Psoas muscle (tissue), 7 donors: ENCODE measurements at regions not wholly inside any gene's neighbourhood (a gene's known extent, or its start where the extent isn't known, plus 50 kb on each side); places are given as distances from the start of the nearest gene placed in this dataset.
"Not testable (repeated sequence)": the region's sequence is repeated elsewhere in the genome, so short reads cannot be mapped to it uniquely, and the experiment has no call there.

Experiments used
- ATAC-seq, 4 donors: fragments of 200-7000 bp; cut with Tn5 transposase; one replicate each; pipeline ENCODE4 v1.9.1; 2020; ENCODE audit warnings: moderate library complexity in 3 of 4, mild to moderate bottlenecking in 2 of 4
- DNase-seq, 2 donors: peaks; one replicate each; pipeline ENCODE4 v3.0.0-alpha.2; 2020
- H3K27ac ChIP-seq: fragments of 200-600 bp; one replicate; pipeline ENCODE4 v1.8.0; 2022
- H3K27me3 ChIP-seq, 3 donors: fragments of 200-600 bp in 1 of 3; one replicate each; pipeline versions ENCODE4 v1.6.1 to v1.8.0; 2013 to 2022; ENCODE audit warnings: low read length in 2 of 3, mild to moderate bottlenecking in 2 of 3, moderate library complexity in 1 of 3; ENCODE audit not compliant: insufficient read depth in 3 of 3
- H3K36me3 ChIP-seq, 2 donors: fragments of 200-600 bp in 1 of 2; one replicate each; pipeline versions ENCODE4 v1.6.1 to v1.8.0; 2013 to 2022; ENCODE audit warnings: low read depth in 1 of 2, mild to moderate bottlenecking in 1 of 2, moderate library complexity in 1 of 2; ENCODE audit not compliant: insufficient read depth in 1 of 2
- H3K4me1 ChIP-seq: fragments of 200-600 bp; one replicate; pipeline ENCODE4 v1.8.0; 2022
- H3K4me3 ChIP-seq: fragments of 200-600 bp; one replicate; pipeline ENCODE4 v1.8.0; 2022; ENCODE audit warnings: mild to moderate bottlenecking
- H3K9me3 ChIP-seq: fragments of 200-600 bp; one replicate; pipeline ENCODE4 v1.8.0; 2022
- CTCF ChIP-seq: fragments of 200-600 bp; IDR thresholded peaks from one replicate; pipeline ENCODE4 v1.8.0; 2022; ENCODE audit warnings: antibody characterized with exemption
- WGBS, 3 donors: extraction: QIAGEN DNeasy Blood & Tissue Kit; methylation state at CpG; one replicate each; pipeline versions ENCODE4 v1.1.6 to v1.1.7; 2013; 5-methylcytosine and 5-hydroxymethylcytosine counted together
- intact Hi-C, 2 donors: fragments of 100-400 bp; cut with DNase I; formaldehyde crosslinking; loops; one replicate each; pipeline versions ENCODE4 v1.11.0 to v1.14.2; 2022
- donor health status: healthy with polysubstance abuse.
- donor health status: DM: no; HTN: no; CAD: no; lungs with moderate emphysema.
- donor health status: Bipolar disorder and iron deficiency.
- donor health status: healthy.
- donor health status: DM: yes; HTN: yes; CAD: no.
- donor health status: DM: no; HTN: no; CAD: no.
- donor health status: DM: yes; HTN: yes; CAD: no.

- 90 to 95% (median 92%) methylated on average over 2 of the region's 2 CpGs for WGBS, 3 donors
- Histone ChIP-seq H3K27ac (no peak overlapping the region), H3K4me3 (no peak overlapping the region), H3K4me1 (no peaks in the 10 kb centered on the region), H3K36me3 (no peaks in the 10 kb centered on the region), H3K27me3 (no peaks in the 10 kb centered on the region), H3K9me3 (no peaks in the 10 kb centered on the region)
- ATAC-seq: no peak
- DNase-seq: no peak
- intact Hi-C loops: no loop called here
- no peak for TF ChIP-seq CTCF
These were observed 122.5 kb downstream of the TBX19 start for GRCh38 chr1:168403140-168403539.

- 72 to 75% (median 75%) methylated on average over 3 of the region's 3 CpGs for WGBS, 3 donors
- H3K27ac ChIP-seq, DNase-seq, H3K27me3 ChIP-seq, ATAC-seq, H3K4me3 ChIP-seq, intact Hi-C loops, H3K9me3 ChIP-seq, H3K4me1 ChIP-seq, H3K36me3 ChIP-seq: not testable (repeated sequence)
These were observed 121.8 kb downstream of the TBX19 start for GRCh38 chr1:168402466-168402865.

- Histone ChIP-seq H3K9me3 (no peaks in the 10 kb centered on the region), H3K4me1 (no peaks in the 10 kb centered on the region), H3K36me3 (no peaks in the 10 kb centered on the region), H3K27ac (no peak overlapping the region), H3K4me3 (no peak overlapping the region), H3K27me3 (no peaks in the 10 kb centered on the region)
- DNase-seq (no peak), ATAC-seq (no peak)
- WGBS, 3 donors: 91 to 95% (median 94%) methylated on average over 3 of the region's 3 CpGs
- intact Hi-C loops: no loop called here
- no peak for TF ChIP-seq CTCF
These were observed 120.7 kb downstream of the TBX19 start for GRCh38 chr1:168401341-168401740.

GRCh38 chr1:168400139-168400538, 119.5 kb downstream of the TBX19 start:
- no peak for TF ChIP-seq CTCF
- intact Hi-C loops: no loop called here
- DNase-seq (no peak), ATAC-seq (no peak)
- Histone ChIP-seq H3K9me3 (no peaks in the 10 kb centered on the region), H3K27me3 (no peaks in the 10 kb centered on the region), H3K4me3 (no peak overlapping the region), H3K4me1 (no peaks in the 10 kb centered on the region), H3K27ac (no peak overlapping the region), H3K36me3 (no peaks in the 10 kb centered on the region)
- 94 to 100% (median 97%) methylated on average over 1 of the region's 1 CpG for WGBS, 3 donors

- no peak for TF ChIP-seq CTCF
- intact Hi-C loops: no loop called here
- ATAC-seq (no peak), DNase-seq (no peak)
- no peaks in the 10 kb centered on the region for H3K4me1 ChIP-seq
- no peaks in the 10 kb centered on the region for H3K9me3 ChIP-seq
- H3K27me3 ChIP-seq: no peaks in the 10 kb centered on the region
- H3K36me3 ChIP-seq: no peaks in the 10 kb centered on the region
- no peak overlapping the region for H3K27ac ChIP-seq
- 89 to 90% (median 89%) methylated on average over 4 of the region's 4 CpGs for WGBS, 3 donors
- H3K4me3 ChIP-seq: no peak overlapping the region
These were observed 117.1 kb downstream of the TBX19 start for GRCh38 chr1:168397806-168398205.
